ENCODE measurements at regions not wholly inside any gene's neighbourhood (a gene's known extent, or its start where the extent isn't known, plus 50 kb on each side); places are given as distances from the start of the nearest gene placed in this dataset.

DNA sequence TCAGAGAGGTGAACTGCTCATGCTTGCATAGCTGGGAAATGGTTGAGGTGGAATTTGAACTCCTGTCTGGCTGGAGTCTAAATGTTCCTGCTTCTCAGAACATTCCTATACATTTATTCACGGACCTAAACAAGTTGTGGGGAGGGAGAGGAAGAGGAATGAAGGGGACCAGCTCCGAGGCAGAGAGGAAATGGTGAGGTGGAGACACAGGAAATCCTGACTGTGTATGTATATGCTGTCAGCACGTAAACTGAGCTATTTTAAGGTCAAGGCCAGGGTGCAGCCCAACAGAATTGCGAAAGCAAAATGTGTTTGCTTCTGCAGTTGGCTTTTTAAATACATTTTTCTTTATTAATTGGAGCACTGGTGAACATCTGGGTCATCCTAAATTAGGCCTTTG is 74.1 kb upstream of the POMGNT2 start:
- no peak for DNase-seq (ENCODE audit: low read depth in 2 of 2)

DNA sequence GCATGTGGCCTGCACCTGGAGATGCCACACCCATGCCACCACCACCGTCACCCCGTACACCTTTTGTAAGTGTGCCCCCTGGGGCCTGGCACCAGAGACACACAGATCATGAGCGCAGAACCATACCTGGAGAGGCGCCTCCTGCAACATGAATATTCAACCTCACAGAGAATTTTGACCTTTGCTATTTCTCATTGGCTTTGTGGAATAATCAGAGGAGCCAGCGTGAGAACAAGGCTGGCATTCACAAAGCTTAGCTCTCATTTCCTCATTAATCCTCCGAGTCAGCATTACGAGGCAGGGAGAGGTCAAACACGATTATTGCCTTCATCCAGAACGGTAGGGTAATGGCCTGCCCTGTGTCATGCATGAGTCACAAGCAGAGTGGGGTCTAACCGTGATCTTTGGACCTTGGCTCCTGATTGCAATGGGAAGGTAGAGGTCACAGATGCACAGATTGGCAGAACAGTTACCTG is 73.0 kb upstream of the POMGNT2 start:
- no peak for DNase-seq (ENCODE audit: low read depth in 2 of 2)

DNA sequence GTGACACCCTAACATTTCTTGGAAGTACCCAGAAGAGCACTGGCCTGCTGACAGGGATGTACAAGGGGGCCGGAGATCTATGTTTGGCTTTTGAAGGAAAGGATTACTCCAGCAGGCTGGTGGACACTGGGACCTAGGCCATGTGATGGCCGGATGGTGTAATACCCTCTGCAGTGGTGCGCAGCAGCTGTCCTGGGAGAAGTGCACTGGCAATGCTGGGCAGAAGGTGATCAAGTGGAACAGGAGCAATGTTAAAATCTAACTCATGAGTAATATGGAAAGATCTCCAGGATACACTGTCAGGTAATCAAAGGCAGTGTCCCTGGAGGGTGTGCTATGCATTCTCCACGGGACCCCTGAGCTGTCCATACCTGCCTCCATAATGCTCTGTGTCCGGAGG is 71.2 kb upstream of the POMGNT2 start:
- no peak for DNase-seq (ENCODE audit: low read depth in 2 of 2)

DNA sequence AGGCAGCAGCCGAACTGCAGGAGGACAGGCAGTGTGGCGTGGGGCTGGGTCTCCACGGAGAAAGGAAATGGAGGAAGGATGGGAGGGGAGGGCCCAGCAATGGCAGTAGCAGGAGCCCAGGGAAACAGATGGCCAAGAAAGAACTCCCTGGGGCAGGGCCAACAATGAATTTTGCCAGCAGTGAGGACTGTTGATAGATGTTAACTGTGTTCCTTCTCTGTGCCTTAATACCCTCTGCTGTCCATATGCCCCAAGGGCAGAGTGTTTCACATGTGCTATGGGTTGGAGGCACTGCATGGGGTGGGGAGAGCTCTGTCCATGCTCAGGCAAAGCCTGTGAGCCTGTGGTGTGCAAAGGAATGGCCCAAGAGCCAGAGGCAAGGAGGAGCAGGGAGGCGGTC is 70.8 kb upstream of the POMGNT2 start:
- DNase-seq (ENCODE audit: low read depth in 2 of 2) = no peak

DNA sequence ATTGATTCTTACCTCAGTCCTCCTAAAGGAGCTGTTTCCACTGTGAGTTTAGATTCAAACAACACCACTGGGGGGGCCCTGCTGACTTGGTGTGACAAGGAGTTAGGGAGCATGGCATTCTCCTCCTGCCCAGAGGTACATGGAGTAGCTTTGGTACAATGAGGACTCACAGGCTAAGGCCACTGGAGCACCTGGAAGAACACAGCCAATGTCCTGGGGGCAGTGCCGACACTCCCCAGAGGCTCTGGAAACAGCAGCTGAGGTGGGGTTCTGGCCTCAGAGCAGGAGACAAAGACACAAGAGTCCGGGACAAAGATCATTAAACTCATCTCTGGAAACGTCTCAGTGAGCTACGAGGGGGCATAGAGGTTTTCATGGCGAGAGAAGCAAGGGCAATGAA is 69.7 kb upstream of the POMGNT2 start:
- DNase-seq (ENCODE audit: low read depth in 2 of 2) = no peak

DNA sequence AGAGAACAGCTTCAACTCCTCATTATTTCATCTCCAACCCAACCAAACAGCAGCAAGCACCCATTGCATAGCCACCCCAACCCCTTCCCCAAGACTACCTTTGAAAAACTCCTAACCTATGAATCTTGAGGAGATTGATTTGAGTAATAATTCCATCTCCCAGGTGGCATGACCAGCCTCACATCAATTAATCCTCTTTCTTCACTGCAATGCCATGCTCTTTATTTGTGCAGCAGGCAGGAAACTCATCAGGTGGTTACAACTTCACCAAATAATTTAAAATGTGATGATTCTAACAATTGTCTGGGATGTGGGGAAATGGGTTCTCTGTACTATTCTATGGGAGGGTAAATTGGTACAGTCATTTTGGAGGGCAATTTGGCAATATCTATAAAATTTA is 68.1 kb upstream of the POMGNT2 start:
- no peak for DNase-seq (ENCODE audit: low read depth in 2 of 2)

DNA sequence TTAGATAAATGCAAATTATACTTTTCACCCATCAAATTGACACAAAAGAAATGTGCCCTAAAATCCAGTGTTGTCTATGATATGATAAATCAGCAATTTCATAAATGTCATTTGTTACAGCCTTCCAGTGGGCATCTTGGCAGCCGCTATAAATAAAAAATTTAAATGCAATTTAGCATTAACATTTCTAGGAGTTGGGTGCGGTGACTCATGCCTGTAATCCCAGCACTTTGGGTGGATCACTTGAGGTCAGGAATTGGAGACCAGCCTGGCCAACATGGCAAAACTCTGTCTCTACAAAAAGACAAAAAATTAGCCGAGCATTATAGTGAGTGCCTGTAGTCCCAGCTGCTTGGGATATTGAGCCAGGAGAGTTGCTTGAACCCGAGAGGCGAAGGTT is 65.9 kb upstream of the POMGNT2 start:
- DNase-seq (ENCODE audit: low read depth in 2 of 2) = no peak

DNA sequence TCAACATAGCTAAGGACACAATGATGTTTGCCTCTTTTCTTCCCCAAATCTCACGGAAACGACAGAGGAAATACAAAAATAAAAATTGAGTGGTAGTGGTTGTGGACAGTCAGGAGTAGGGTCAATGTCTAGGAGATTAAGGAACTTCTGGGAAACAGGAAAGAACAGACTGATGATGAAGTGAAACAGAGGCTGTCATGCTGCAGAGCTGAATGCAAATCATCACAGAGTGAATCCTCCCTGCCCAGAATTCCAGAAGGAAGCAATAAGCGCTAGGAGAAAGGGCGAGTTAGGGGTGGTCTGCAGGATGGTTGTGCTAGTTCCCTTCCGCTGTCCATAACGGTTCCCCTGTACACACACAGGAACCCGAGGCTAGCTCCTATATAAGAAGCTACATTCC is 64.7 kb upstream of the POMGNT2 start:
- DNase-seq (ENCODE audit: low read depth in 2 of 2) = no peak

DNA sequence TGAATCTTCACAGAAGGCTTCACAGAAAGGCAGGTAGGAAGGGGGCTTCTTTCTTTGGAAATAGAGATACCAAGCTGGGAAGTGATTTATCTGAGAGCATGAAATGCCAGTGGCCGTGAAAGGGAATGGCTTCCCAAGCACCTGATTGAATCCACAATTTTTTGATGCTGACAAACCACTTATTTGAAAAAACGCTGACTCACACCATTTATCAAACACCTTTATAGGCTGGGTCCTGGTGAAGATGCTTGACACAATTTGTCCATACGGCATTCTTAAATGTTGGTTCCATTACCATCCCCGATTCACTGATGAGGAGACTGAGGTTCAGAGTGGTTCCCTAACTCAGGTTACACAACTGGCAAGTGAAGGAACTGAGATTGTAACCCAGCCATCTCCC is 64.1 kb upstream of the POMGNT2 start:
- DNase-seq (ENCODE audit: low read depth in 2 of 2) = no peak

DNA sequence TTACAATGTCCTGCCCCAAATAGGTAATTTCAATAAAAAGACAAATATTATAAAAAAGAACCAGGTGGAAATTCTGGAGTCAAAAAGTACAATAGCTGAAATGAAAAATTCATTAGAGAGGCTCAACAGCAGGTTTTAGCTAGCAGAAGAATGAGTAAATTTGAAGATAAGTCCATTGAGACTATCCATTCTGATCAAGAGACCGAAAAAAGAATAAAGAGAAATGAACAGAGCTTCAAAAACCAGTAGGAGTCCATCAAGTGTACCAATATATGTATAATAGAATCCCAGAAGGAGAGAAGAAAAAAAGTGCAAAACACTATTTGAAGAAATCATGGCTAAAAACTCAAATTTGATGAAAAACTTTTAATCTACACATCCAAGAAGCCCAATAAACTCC is 60.5 kb upstream of the POMGNT2 start:
- DNase-seq (ENCODE audit: low read depth in 2 of 2) = no peak

DNA sequence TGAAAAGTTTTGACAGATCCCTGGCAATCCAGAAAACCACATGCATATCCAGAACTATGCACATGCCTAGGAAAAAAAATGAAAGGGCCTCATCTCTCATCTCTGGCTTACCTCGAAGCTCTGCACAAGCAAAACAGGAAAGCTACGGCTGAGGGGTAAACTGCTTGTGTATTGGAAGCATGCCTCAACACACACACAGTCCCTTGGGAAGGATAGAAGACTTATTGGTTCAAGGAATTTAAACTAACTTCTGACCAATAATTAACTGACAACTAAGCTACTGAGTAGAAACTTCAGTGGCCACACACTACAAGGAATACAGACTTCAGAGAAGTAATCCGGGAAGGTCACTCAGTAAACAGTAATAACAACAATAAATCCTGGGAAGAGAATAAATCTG is 59.9 kb upstream of the POMGNT2 start:
- DNase-seq (ENCODE audit: low read depth in 2 of 2) = no peak

DNA sequence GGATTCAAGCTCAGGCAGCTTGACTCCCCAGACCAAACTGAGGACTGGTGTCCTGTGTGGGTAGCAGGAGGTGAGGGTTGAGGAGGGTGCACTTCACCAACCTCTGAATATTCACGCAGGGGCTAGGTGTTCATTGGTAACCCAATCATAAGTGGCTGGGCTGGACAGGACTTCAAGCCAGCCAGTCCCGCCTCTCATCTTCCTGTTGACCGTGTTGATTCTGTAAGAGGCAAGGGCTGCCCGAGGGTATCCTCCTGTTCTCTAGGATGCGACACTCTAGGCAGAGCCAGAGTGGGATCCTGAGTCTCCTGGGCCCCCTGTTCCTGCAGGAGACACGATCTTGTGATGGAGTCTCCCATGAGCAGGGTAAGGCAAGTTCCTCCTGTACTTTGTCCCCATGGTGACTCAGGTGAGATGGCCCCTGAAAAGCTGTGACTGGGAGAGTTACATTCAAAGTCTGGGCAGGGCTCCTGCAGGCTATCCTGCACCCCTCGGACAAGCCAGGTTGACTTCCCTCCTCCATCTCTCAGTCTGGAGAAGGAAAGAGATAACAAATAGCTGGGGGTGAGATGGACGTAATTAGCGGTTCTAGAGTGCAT is 58.1 kb upstream of the POMGNT2 start:
- no peak for DNase-seq (ENCODE audit: low read depth in 2 of 2)

DNA sequence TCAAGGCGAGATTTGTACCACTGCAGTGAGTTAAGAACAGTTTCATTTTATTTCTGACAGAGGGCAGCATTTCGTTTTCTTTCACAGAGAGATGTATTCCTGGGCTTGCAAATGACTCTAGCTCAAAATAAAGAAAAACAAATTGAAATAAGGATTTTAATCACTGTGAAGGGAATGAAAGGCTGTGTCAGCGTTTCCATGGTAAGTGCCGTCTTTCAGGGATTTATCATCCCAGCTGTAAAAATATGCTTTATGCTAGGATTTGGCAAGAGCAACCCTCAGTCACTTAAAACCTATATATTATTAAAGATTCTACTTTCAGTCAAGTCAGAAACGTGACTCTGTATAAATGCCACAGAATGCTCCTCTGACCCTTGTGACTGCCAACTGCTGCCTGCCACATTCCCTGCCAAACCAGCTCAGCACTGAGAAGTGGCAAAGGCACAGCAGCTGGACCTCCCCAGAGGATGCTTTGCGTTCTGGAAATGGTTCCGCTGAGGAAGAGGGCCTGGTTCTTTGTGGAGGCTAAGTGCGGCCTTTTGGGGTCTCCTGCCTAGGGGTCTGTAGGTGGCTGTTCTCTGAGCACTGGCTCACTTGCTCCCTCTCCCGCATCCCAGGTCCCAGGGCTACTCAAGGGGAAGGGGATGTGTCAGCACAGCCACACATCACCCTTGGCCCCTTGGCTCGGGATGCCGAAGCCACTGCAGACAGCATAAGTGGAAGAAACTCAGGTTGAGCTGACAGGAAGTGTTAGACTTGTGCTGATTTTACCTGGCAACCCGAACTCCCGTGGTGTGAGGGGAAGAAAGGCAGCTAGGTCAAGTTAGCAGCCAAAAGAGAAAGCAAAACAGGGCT is 56.6 kb upstream of the POMGNT2 start:
- no peak for DNase-seq (ENCODE audit: low read depth in 2 of 2)

DNA sequence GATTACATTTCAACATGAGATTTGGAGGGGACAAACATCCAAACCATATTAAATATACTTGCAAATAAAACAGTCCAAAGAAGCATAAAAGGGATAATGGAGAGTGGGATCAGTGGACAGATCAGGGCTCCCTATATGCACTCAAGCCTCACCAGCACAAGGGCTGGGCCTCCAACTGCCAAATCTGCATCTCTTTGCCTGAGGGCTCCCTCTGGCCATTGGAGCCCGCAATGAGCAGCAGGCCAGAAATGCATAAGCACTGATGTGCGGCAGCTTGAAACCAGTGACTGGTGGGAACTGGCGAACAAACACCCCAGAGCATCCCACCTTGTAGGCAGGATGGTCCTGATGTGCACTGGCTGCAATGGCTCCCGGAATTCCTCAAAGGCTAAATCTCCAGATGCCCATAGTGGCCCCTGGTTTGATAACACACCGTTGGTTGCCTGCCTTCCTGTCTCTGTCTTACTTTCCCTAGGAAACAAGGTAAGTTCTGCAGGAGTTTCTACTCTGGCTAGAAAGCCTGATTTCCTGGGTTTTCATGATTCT is 55.9 kb upstream of the POMGNT2 start:
- DNase-seq (ENCODE audit: low read depth in 2 of 2) = no peak

DNA sequence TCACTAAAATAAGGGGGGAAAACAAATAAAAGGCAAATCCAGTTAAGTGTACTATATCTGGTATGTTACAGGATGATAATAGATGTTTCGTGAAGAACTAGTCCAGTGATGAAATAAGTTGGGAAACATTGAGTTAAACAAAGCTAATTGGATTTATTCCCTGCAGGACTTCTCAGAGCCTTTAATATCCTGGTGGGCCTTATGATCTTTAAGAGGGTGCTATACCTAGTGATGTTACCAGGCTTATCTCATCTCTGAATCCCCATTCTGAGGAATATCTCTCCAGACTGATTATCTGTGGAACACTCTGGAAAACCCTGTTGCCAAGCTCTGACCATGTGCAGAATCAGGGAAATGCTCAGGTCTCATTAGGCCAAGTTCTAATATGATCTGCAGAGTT is 54.8 kb upstream of the POMGNT2 start:
- no peak for DNase-seq (ENCODE audit: low read depth in 2 of 2)

DNA sequence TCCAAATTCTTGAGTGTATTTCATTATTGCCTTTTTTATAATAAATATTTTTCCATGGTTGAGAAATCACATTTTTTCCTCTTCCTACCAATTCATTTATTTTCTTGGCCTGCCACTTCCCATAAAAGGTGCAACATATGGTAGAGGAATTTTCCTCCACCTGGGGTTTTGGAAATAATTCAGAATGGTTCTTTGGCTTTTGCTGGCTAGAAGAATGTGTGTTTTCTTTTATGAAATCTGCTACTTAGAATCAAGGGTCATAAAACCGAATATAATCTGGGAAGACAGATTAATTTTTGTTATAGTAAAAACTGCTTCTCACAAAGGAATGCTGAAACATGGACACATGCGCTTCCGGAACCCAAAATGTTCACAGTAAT is 54.0 kb upstream of the POMGNT2 start:
- DNase-seq (ENCODE audit: low read depth in 2 of 2) = no peak

DNA sequence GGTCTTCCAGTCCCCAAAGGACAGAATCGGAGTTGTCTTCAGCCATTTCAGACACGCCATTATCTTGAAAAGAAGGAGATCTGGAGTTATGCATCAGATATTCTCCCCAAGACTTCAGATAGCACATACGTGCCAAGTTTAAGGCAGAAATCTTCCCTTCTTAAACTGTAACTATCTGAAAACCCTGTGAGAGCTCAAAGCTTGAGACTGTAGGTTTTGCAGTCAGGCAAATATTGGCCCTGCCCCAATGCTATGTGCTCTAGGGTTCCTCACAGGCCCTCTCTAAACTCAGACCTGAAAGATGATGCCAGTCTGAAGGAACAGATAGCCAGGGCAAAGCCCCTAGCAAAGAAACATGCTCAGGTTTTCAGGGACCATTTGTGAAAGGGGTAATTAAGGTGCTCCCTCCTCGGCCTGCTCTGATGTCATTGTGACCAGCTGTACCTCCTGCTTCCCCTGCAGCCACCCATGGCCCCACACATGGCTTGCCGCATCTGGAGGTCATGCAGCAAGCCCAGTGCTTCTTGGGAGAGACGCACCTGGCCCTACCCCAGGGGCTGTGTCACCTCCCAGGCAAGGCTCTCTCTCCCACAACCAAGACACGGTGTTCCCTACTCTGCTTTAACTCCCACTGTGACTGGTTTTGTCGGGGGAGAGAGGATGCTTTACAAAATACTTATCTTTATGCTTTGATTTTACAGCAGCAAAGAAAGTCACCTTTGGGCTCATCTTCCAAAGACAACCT is 53.4 kb upstream of the POMGNT2 start:
- no peak for DNase-seq (ENCODE audit: low read depth in 2 of 2)

DNA sequence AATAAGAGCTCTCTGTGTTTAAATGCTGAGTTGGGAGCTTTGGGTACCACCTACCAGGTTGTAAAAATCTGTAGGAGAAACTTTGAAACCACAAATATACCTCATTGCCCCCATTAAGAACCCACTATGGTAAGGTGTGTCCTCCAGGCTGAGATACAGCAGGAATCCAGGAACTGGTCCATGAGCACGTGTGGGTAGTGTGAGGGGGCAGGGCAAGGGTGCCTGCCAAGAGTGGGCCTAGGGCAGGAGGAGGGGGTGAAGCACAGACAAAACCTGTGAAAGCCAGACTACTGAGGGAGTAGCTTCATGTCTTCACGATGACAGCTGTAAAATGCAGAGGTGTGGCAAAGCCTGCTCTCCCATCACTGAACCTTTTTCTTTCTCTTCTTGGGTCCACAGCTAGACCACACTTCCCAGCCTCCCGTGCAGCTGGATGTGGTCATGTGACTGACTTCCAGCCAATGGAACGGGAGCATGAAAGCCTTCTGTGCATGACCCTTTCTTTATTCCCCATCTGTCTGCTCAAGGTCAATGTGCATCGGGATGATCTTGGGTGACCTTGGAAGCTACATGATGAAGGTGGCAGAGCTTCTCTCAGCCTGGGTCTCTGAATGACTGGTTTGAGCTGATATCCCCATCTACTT is 51.1 kb upstream of the POMGNT2 start:
- DNase-seq (ENCODE audit: low read depth in 2 of 2) = no peak

DNA sequence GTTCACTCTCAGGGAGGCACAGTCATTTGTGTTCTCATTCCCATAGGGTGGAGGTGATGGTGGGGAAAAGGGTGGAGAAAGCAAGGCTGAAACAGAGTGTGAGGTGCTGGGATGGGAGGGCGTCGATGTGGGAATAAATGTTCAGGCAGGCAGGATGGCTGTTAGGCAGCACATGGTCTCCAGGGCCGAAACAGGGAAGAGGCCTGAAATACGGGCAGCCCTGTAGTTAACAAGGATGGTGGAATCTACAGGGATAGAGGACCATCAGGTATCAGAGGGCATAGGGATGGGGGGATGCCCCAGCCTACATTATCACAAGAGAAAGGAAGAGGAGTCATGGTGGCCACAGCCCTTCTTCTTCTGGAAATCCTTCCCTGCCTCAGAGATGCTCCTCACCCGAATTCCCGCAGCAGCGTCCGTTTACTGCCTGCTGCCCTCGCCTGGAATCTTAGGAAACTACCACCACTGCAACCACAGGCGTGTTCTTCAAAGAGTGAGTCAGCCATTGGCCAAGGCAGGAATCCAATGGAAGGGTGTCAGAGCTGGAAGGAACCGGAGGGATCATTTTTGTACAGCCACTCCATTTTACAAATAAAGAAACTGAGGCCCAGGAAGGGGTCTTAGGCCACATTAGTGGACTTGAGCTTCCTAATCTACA is 49.7 kb upstream of the POMGNT2 start:
- no peak for DNase-seq (ENCODE audit: low read depth in 2 of 2)

Data from stimulated activated CD8-positive, alpha-beta memory T cell treated with anti-CD3 and anti-CD28 coated beads, Interleukin-15, amount 100 ng/mL, for 48 hours (primary cell).